ENCODE measurements at regions not wholly inside any gene's neighbourhood (a gene's known extent, or its start where the extent isn't known, plus 50 kb on each side); places are given as distances from the start of the nearest gene placed in this dataset.

GRCh38 chr5:104297076-104297475 is 734.5 kb upstream of the NUDT12 start:
- no peak for TF ChIP-seq CTCF (IDR thresholded peaks at IDR 0.05)
- TF ChIP-seq POLR2A (IDR thresholded peaks at IDR 0.05), result no peak
- TF ChIP-seq POLR2AphosphoS5 (IDR thresholded peaks at IDR 0.05), result no peak
- no peak for TF ChIP-seq EP300 (IDR thresholded peaks at IDR 0.05)
